CD8-positive, alpha-beta memory T cell (primary cell): ENCODE measurements at regions not wholly inside any gene's neighbourhood (a gene's known extent, or its start where the extent isn't known, plus 50 kb on each side); places are given as distances from the start of the nearest gene placed in this dataset.

Experiments
- CTCF ChIA-PET: fragments of 350-600 bp; sonication (Branson Sonifier 250); formaldehyde crosslinking; loops from one replicate; lab custom pipeline; 2021; ENCODE audit warnings: antibody characterized with exemption; lab: Charles Lee
- POLR2A ChIA-PET: fragments of 350-600 bp; sonication (Branson Sonifier 250); formaldehyde crosslinking; loops from one replicate; lab custom pipeline; 2021; ENCODE audit warnings: antibody characterized with exemption; lab: Charles Lee
- DNase-seq, 5 donors: peaks; one replicate each; pipeline versions ENCODE4 v3.0.0 to v3.0.0-alpha.2; 2020 to 2022; ENCODE audit warnings: mixed read lengths in 1 of 5
- H3K27ac ChIP-seq: one replicate; pipeline ENCODE4 v1.7.0; 2013; ENCODE audit warnings: low read depth, mild to moderate bottlenecking, low read length, moderate library complexity
- H3K27me3 ChIP-seq: 2 replicates; pipeline ENCODE4 v1.7.0; 2013; ENCODE audit warnings: low read length, mild to moderate bottlenecking; ENCODE audit not compliant: insufficient read depth, poor library complexity, severe bottlenecking
- H3K36me3 ChIP-seq: 2 replicates; pipeline ENCODE4 v1.7.0; 2013; ENCODE audit warnings: mild to moderate bottlenecking, low read length, moderate library complexity; ENCODE audit not compliant: insufficient read depth
- H3K4me1 ChIP-seq: 2 replicates; pipeline ENCODE4 v1.7.0; 2013; ENCODE audit warnings: mild to moderate bottlenecking, low read length, moderate library complexity; ENCODE audit not compliant: insufficient read depth
- H3K4me3 ChIP-seq: 2 replicates; pipeline ENCODE4 v1.7.0; 2013; ENCODE audit warnings: mild to moderate bottlenecking, low read length
- H3K9me3 ChIP-seq: 2 replicates; pipeline ENCODE4 v1.7.0; 2013; ENCODE audit warnings: mild to moderate bottlenecking, low read length
- H3K27ac Mint-ChIP-seq, 8 donors: one replicate each; pipeline ENCODE4 v1.8.0; 2020 to 2021; ENCODE audit warnings: mixed read lengths in 8 of 8, mild to moderate bottlenecking in 6 of 8, inconsistent platforms in 3 of 8, moderate library complexity in 3 of 8
- H3K27me3 Mint-ChIP-seq, 2 donors: one replicate each; pipeline ENCODE4 v1.8.0; 2020 to 2021; ENCODE audit warnings: mixed read lengths in 2 of 2, mild to moderate bottlenecking in 1 of 2, moderate library complexity in 1 of 2
- H3K36me3 Mint-ChIP-seq, 3 donors: one replicate each; pipeline ENCODE4 v1.8.0; 2020 to 2021; ENCODE audit warnings: mixed read lengths in 3 of 3, inconsistent platforms in 1 of 3, mild to moderate bottlenecking in 1 of 3
- H3K4me1 Mint-ChIP-seq, 3 donors: one replicate each; pipeline ENCODE4 v1.8.0; 2020 to 2021; ENCODE audit warnings: mixed read lengths in 3 of 3, inconsistent platforms in 1 of 3, mild to moderate bottlenecking in 1 of 3
- H3K4me3 Mint-ChIP-seq, 7 donors: one replicate each; pipeline ENCODE4 v1.8.0; 2020 to 2021; ENCODE audit warnings: mixed read lengths in 7 of 7, mild to moderate bottlenecking in 6 of 7, moderate library complexity in 4 of 7, inconsistent platforms in 2 of 7
- H3K9me3 Mint-ChIP-seq, 5 donors: one replicate each; pipeline ENCODE4 v1.8.0; 2020 to 2022; ENCODE audit warnings: mixed read lengths in 5 of 5, mild to moderate bottlenecking in 3 of 5, moderate library complexity in 2 of 5, inconsistent platforms in 1 of 5

DNA sequence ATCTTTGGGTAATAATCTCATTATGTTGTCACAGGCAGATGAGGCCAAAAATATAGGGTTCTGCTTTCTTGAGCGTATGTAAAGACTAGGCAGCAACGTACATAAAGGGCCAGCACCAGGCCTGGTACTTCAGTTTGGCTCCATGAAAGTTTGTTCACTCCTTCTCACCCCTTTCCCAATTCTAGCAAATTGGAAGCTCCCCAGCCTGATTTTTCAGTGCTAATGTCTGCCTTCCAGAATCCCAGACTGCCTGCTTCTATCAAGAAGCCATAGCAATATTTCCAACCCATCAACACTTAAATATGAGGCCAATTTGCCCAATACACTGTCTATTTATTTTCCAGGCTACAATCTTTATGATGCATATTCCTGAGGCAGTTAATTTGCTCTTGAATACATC lies 93.4 kb upstream of the PTPRT start:
- ChIA-PET CTCF (no interaction called here), POLR2A (no interaction called here)
- H3K4me3 ChIP-seq, result no peak overlapping the region
- H3K9me3 ChIP-seq, result no peaks in the 10 kb centered on the region
- no peaks in the 10 kb centered on the region for H3K4me1 ChIP-seq
- H3K4me1 Mint-ChIP-seq, result no peaks in the 10 kb centered on the region
- no peak overlapping the region for H3K27ac Mint-ChIP-seq
- H3K27me3 Mint-ChIP-seq, result peaks cover 4 to 25% of the 10 kb centered on the region in 2 donors
- no peaks in the 10 kb centered on the region for H3K36me3 ChIP-seq
- no peak overlapping the region for H3K27ac ChIP-seq
- H3K9me3 Mint-ChIP-seq, result peaks cover 0 to 2% (median 0%) of the 10 kb centered on the region in 5 donors
- no peak overlapping the region for H3K4me3 Mint-ChIP-seq
- no peak for DNase-seq
- no peaks in the 10 kb centered on the region for H3K27me3 ChIP-seq
- no peaks in the 10 kb centered on the region for H3K36me3 Mint-ChIP-seq

GRCh38 chr20:43271980-43272379 lies 82.3 kb upstream of the PTPRT start:
- H3K4me1 Mint-ChIP-seq, result no peaks in the 10 kb centered on the region
- CTCF ChIA-PET, result no interaction called here
- DNase-seq, result no peak
- peaks cover 3% of the 10 kb centered on the region for H3K27me3 ChIP-seq
- H3K4me3 ChIP-seq, result no peak overlapping the region
- peaks cover 0 to 3% (median 0%) of the 10 kb centered on the region in 5 donors for H3K9me3 Mint-ChIP-seq
- POLR2A ChIA-PET, result no interaction called here
- H3K27me3 Mint-ChIP-seq, result peaks cover 1 to 4% of the 10 kb centered on the region in 2 donors
- H3K27ac ChIP-seq, result no peak overlapping the region
- no peaks in the 10 kb centered on the region for H3K4me1 ChIP-seq
- no peaks in the 10 kb centered on the region for H3K36me3 Mint-ChIP-seq
- no peaks in the 10 kb centered on the region for H3K9me3 ChIP-seq
- H3K36me3 ChIP-seq, result no peaks in the 10 kb centered on the region
- H3K27ac Mint-ChIP-seq, result peak overlapping the region in 1 of 8 donors; percentile 7
- H3K4me3 Mint-ChIP-seq, result no peak overlapping the region

DNA sequence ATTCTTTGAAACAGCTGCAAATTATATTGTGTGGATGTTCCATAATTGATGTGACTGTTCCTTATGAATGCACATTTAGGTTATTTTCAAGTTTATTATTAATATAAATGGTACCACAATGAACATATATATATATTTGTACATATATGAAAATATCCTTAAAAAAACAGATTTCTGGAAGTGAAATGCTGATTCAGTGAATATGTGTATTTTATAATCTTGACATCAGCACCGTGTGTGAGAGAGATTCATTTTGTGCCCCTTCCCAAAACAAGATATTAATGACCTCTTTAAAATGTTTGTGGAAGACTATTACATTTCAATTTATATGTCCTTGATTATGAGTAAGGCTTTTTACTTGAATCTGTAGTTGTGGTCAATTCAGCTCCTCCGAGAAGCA lies 75.7 kb upstream of the PTPRT start:
- Mint-ChIP-seq H3K9me3 (peaks cover 0 to 5% (median 0%) of the 10 kb centered on the region in 5 donors), H3K4me1 (no peaks in the 10 kb centered on the region), H3K27ac (no peak overlapping the region), H3K4me3 (no peak overlapping the region), H3K27me3 (peaks cover 4 to 9% of the 10 kb centered on the region in 2 donors), H3K36me3 (no peaks in the 10 kb centered on the region)
- Histone ChIP-seq H3K27me3 (no peaks in the 10 kb centered on the region), H3K27ac (no peak overlapping the region), H3K4me3 (no peak overlapping the region), H3K4me1 (no peaks in the 10 kb centered on the region), H3K9me3 (no peaks in the 10 kb centered on the region), H3K36me3 (no peaks in the 10 kb centered on the region)
- POLR2A ChIA-PET, result no interaction called here
- CTCF ChIA-PET, result no interaction called here
- DNase-seq, result no peak

GRCh38 chr20:43263226-43263625 lies 73.5 kb upstream of the PTPRT start:
- Histone ChIP-seq H3K27me3 (no peaks in the 10 kb centered on the region), H3K4me3 (no peak overlapping the region), H3K9me3 (no peaks in the 10 kb centered on the region), H3K36me3 (no peaks in the 10 kb centered on the region), H3K4me1 (no peaks in the 10 kb centered on the region), H3K27ac (no peak overlapping the region)
- Mint-ChIP-seq H3K9me3 (peaks cover 0 to 5% (median 0%) of the 10 kb centered on the region in 5 donors), H3K4me1 (no peaks in the 10 kb centered on the region), H3K27ac (no peak overlapping the region), H3K4me3 (no peak overlapping the region), H3K36me3 (no peaks in the 10 kb centered on the region), H3K27me3 (peaks cover 4 to 9% of the 10 kb centered on the region in 2 donors)
- no peak for DNase-seq
- CTCF ChIA-PET, result no interaction called here
- POLR2A ChIA-PET, result no interaction called here

- no peaks in the 10 kb centered on the region for H3K4me1 ChIP-seq
- H3K27ac Mint-ChIP-seq, result no peak overlapping the region
- no peak overlapping the region for H3K4me3 ChIP-seq
- H3K9me3 Mint-ChIP-seq, result peaks cover 0 to 5% (median 0%) of the 10 kb centered on the region in 5 donors
- no peak overlapping the region for H3K4me3 Mint-ChIP-seq
- no peaks in the 10 kb centered on the region for H3K36me3 Mint-ChIP-seq
- H3K4me1 Mint-ChIP-seq, result no peaks in the 10 kb centered on the region
- CTCF ChIA-PET, result no interaction called here
- no peaks in the 10 kb centered on the region for H3K9me3 ChIP-seq
- DNase-seq, result no peak
- POLR2A ChIA-PET, result no interaction called here
- peaks cover 4% of the 10 kb centered on the region in 2 donors for H3K27me3 Mint-ChIP-seq
- H3K36me3 ChIP-seq, result no peaks in the 10 kb centered on the region
- no peaks in the 10 kb centered on the region for H3K27me3 ChIP-seq
- H3K27ac ChIP-seq, result no peak overlapping the region
Observed at GRCh38 chr20:43262341-43262740, 72.6 kb upstream of the PTPRT start.

DNA sequence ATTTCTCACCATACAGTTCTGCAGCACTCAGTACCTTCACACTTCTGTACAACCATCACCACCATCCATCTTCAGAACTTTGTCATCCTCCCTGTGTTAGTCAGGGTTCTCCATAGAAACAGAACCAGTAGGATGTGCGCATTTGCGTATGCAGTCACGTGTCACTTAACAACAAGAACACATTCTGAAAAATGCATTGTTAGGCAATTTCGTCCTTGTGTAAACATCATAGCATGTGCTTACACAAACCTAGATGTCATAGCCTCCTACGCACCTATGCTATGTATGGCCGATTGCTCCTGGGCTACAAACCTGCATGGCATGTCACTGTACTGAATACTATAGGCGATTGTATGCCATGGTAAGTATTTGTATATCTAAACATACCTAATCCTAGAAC lies 66.2 kb upstream of the PTPRT start:
- ChIA-PET POLR2A (no interaction called here), CTCF (no interaction called here)
- H3K27me3 ChIP-seq, result no peaks in the 10 kb centered on the region
- Mint-ChIP-seq H3K4me3 (no peak overlapping the region), H3K4me1 (no peaks in the 10 kb centered on the region), H3K9me3 (peaks cover 0 to 2% (median 0%) of the 10 kb centered on the region in 5 donors), H3K27ac (no peak overlapping the region), H3K27me3 (no peaks in the 10 kb centered on the region), H3K36me3 (peaks cover 0 to 2% (median 0%) of the 10 kb centered on the region in 3 donors)
- DNase-seq, result no peak
- H3K27ac ChIP-seq, result no peak overlapping the region
- no peak overlapping the region for H3K4me3 ChIP-seq
- H3K4me1 ChIP-seq, result no peaks in the 10 kb centered on the region
- no peaks in the 10 kb centered on the region for H3K9me3 ChIP-seq
- H3K36me3 ChIP-seq, result no peaks in the 10 kb centered on the region

DNA sequence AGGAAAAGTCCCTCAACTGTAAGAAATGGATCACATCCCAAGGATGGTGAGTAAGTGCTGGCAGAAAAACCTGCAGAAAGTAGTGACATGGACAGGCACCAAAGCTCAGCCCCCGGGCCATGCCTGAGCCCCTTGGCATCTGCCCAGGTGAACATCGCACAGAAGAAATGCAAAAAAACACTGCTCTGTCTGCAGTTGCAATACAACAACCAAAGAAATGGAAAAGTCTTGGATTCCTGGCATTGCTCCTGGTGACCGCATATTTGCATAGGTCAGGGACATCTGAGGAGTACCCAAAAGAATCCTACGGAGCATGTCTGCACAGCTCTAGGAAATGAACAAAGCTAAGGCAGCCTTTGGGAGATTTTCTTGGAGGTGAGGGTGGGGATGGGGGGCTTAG lies 63.1 kb upstream of the PTPRT start:
- CTCF ChIA-PET, result no interaction called here
- POLR2A ChIA-PET, result no interaction called here
- no peaks in the 10 kb centered on the region for H3K4me1 Mint-ChIP-seq

DNA sequence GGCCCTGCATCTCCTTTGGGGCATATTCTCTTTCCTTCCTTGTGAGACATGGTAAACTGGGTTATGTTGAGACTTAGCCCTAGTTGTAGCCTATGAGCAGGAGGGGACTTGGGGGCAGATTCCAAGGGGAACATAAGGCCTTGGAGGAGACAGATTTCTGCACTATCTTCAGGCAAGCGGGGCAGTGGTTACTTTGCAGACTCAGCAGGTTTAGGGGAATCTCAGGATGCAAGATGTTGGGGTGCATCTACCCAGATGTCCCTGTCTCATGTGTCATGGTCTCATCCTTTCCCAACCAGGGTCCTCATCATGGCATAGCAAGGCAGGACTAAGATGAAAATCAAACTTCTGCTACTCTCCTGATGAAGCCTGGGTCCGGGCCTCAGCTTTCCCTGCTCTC lies 58.6 kb upstream of the PTPRT start:
- peaks cover 0 to 3% (median 0%) of the 10 kb centered on the region in 5 donors for H3K9me3 Mint-ChIP-seq
- no peaks in the 10 kb centered on the region for H3K36me3 Mint-ChIP-seq
- Histone ChIP-seq H3K4me1 (no peaks in the 10 kb centered on the region), H3K27me3 (no peaks in the 10 kb centered on the region), H3K4me3 (no peak overlapping the region), H3K27ac (no peak overlapping the region), H3K9me3 (no peaks in the 10 kb centered on the region), H3K36me3 (no peaks in the 10 kb centered on the region)
- CTCF ChIA-PET, result no interaction called here
- no peaks in the 10 kb centered on the region for H3K4me1 Mint-ChIP-seq
- H3K27me3 Mint-ChIP-seq, result peaks cover 5 to 12% of the 10 kb centered on the region in 2 donors
- no peak for DNase-seq
- no peak overlapping the region for H3K4me3 Mint-ChIP-seq
- POLR2A ChIA-PET, result no interaction called here
- H3K27ac Mint-ChIP-seq, result no peak overlapping the region

More for the DNA sequence above, 63.1 kb upstream of the PTPRT start:
- Histone ChIP-seq H3K27me3 (no peaks in the 10 kb centered on the region), H3K9me3 (no peaks in the 10 kb centered on the region), H3K4me1 (no peaks in the 10 kb centered on the region), H3K36me3 (no peaks in the 10 kb centered on the region), H3K4me3 (no peak overlapping the region), H3K27ac (no peak overlapping the region)
- H3K27me3 Mint-ChIP-seq, result peaks cover 0 to 4% of the 10 kb centered on the region in 2 donors
- no peak overlapping the region for H3K4me3 Mint-ChIP-seq
- no peak overlapping the region for H3K27ac Mint-ChIP-seq
- peaks cover 0 to 2% (median 0%) of the 10 kb centered on the region in 5 donors for H3K9me3 Mint-ChIP-seq
- DNase-seq, result no peak
- H3K36me3 Mint-ChIP-seq, result peaks cover 0 to 2% (median 0%) of the 10 kb centered on the region in 3 donors

- no peak overlapping the region for H3K27ac ChIP-seq
- Mint-ChIP-seq H3K9me3 (peaks cover 0 to 2% (median 0%) of the 10 kb centered on the region in 5 donors), H3K27me3 (peaks cover 5 to 12% of the 10 kb centered on the region in 2 donors), H3K4me1 (no peaks in the 10 kb centered on the region), H3K36me3 (no peaks in the 10 kb centered on the region), H3K27ac (no peak overlapping the region), H3K4me3 (no peak overlapping the region)
- H3K27me3 ChIP-seq, result no peaks in the 10 kb centered on the region
- ChIA-PET POLR2A (no interaction called here), CTCF (no interaction called here)
- H3K9me3 ChIP-seq, result no peaks in the 10 kb centered on the region
- no peak for DNase-seq
- H3K4me3 ChIP-seq, result no peak overlapping the region
- H3K4me1 ChIP-seq, result no peaks in the 10 kb centered on the region
- H3K36me3 ChIP-seq, result no peaks in the 10 kb centered on the region
Observed at GRCh38 chr20:43247361-43247760, 57.7 kb upstream of the PTPRT start.
